Endothelial cell (in vitro differentiated cells): ENCODE measurements at regions not wholly inside any gene's neighbourhood (a gene's known extent, or its start where the extent isn't known, plus 50 kb on each side); places are given as distances from the start of the nearest gene placed in this dataset.

ENCODE experiments used
- DNase-seq: peaks from one replicate; pipeline ENCODE4 v3.0.0; 2021; ENCODE audit warnings: low spot score
- H3K27ac Mint-ChIP-seq: one replicate; pipeline ENCODE4 v1.8.0; 2021; ENCODE audit warnings: mixed read lengths, inconsistent platforms; ENCODE audit not compliant: unreplicated experiment
- H3K27me3 Mint-ChIP-seq: one replicate; pipeline ENCODE4 v1.8.0; 2021; ENCODE audit warnings: mild to moderate bottlenecking, moderate library complexity, mixed read lengths, inconsistent platforms; ENCODE audit not compliant: unreplicated experiment
- H3K36me3 Mint-ChIP-seq: one replicate; pipeline ENCODE4 v1.8.0; 2021; ENCODE audit warnings: mild to moderate bottlenecking, low read depth, mixed read lengths, inconsistent platforms; ENCODE audit not compliant: unreplicated experiment
- H3K4me1 Mint-ChIP-seq: one replicate; pipeline ENCODE4 v1.8.0; 2021; ENCODE audit warnings: mild to moderate bottlenecking, mixed read lengths, inconsistent platforms; ENCODE audit not compliant: unreplicated experiment
- H3K4me3 Mint-ChIP-seq: one replicate; pipeline ENCODE4 v1.8.0; 2021; ENCODE audit warnings: mild to moderate bottlenecking, mixed read lengths, inconsistent platforms; ENCODE audit not compliant: unreplicated experiment
- H3K9me3 Mint-ChIP-seq: one replicate; pipeline ENCODE4 v1.8.0; 2021; ENCODE audit warnings: mixed read lengths, inconsistent platforms; ENCODE audit not compliant: unreplicated experiment
- TF ChIP-seq, protein P1 (sequence below): fragments of 200-600 bp; sonication (generic); IDR thresholded peaks from one replicate; pipeline ENCODE4 v1.5.0; 2021; ENCODE audit warnings: antibody characterized with exemption; ENCODE audit not compliant: unreplicated experiment

DNA sequence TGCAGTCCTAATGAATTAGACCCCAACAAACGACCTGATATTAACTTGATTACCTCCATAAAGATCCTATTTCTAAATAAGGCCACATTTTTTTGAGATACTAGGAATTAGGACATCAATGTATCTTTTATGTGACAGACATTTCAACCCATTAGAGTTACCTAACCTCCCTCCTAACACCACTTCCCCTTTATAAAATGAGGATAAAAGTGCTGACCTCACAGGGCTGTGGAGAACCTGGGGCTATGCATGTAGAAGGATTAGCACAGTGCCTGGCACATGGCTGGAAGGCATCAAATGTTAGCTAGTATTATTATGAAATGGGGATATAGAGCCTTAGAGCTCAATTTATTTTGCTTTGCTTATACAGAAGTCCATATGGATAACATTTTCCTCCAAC lies 53.5 kb upstream of the LRRN1 start:
- H3K4me3 Mint-ChIP-seq = no peak overlapping the region
- DNase-seq = no peak
- H3K27ac Mint-ChIP-seq = no peak overlapping the region
- no peaks in the 10 kb centered on the region for H3K4me1 Mint-ChIP-seq
- H3K36me3 Mint-ChIP-seq = no peaks in the 10 kb centered on the region
- TF ChIP-seq, protein P1, sequence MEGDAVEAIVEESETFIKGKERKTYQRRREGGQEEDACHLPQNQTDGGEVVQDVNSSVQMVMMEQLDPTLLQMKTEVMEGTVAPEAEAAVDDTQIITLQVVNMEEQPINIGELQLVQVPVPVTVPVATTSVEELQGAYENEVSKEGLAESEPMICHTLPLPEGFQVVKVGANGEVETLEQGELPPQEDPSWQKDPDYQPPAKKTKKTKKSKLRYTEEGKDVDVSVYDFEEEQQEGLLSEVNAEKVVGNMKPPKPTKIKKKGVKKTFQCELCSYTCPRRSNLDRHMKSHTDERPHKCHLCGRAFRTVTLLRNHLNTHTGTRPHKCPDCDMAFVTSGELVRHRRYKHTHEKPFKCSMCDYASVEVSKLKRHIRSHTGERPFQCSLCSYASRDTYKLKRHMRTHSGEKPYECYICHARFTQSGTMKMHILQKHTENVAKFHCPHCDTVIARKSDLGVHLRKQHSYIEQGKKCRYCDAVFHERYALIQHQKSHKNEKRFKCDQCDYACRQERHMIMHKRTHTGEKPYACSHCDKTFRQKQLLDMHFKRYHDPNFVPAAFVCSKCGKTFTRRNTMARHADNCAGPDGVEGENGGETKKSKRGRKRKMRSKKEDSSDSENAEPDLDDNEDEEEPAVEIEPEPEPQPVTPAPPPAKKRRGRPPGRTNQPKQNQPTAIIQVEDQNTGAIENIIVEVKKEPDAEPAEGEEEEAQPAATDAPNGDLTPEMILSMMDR = no peak
- H3K27me3 Mint-ChIP-seq = no peaks in the 10 kb centered on the region
- peaks cover 9% of the 10 kb centered on the region for H3K9me3 Mint-ChIP-seq

DNA sequence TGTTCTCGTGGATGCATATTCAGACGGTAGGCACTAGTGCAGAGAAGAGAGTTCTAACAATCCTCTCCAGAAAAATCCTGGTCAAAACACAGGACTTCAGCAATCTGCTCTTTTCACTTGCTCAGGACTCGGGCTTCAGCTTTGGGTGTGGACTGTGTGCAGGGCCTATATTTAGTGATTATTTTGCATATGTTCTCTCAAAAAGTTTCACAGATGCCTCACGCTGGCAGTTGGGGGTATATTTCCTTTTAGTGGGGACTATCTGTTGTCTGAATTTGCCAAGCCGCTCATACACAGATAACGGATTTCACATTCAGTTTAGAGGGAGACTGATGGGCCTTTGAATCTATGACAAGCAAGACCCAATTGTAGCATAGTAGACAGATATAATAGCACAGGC lies 54.4 kb upstream of the LRRN1 start:
- Mint-ChIP-seq H3K4me3 (no peak overlapping the region), H3K27me3 (no peaks in the 10 kb centered on the region), H3K9me3 (peaks cover 12% of the 10 kb centered on the region), H3K4me1 (no peaks in the 10 kb centered on the region), H3K36me3 (no peaks in the 10 kb centered on the region), H3K27ac (no peak overlapping the region)
- no peak for DNase-seq
- TF ChIP-seq, protein P1 = no peak

DNA sequence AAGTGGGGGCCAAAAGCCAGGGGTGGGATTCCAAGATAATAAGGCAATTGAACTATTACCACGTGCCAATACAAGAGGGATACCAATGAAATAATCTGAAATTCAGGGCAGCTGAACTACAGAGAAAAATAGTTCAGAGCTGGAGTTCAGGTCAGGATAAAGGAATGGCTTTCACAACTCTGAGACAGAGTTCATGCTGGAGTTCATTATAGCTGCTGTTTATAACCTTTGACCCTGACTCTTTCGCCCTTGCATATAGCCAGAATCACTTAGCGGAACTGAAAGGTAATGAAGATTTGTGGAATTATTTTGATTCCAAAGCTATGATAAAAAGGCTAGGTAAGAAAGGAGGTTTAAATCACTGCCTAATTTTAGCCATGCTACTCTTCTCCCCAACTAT lies 55.5 kb upstream of the LRRN1 start:
- Mint-ChIP-seq H3K4me3 (no peak overlapping the region), H3K4me1 (no peaks in the 10 kb centered on the region)

DNA sequence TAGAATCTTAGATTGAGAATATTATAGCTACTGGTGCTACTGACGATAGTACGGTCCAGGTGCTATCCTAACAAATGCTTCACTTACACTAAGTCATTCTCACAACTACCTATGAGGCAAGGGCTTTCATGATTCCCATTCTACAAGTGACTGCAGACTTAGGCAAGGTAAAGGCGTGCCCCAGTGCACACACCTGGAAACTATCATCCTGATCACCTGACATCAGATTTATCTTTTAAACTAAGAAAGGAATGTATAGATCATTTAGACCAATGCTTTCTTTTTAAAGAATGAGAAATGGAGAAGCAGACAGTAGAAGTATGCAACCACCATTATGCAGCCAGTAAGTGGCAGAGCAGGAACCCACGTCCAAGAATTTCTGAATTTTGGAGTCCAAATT lies 59.2 kb upstream of the LRRN1 start:
- Mint-ChIP-seq H3K27ac (no peak overlapping the region), H3K4me3 (no peak overlapping the region), H3K9me3 (peaks cover 26% of the 10 kb centered on the region), H3K27me3 (no peaks in the 10 kb centered on the region), H3K36me3 (peaks cover 4% of the 10 kb centered on the region), H3K4me1 (no peaks in the 10 kb centered on the region)
- no peak for DNase-seq
- TF ChIP-seq, protein P1 = no peak

More for the DNA sequence above, 55.5 kb upstream of the LRRN1 start:
- TF ChIP-seq, protein P1 = no peak
- no peak overlapping the region for H3K27ac Mint-ChIP-seq
- DNase-seq = no peak
- H3K9me3 Mint-ChIP-seq = peaks cover 19% of the 10 kb centered on the region
- H3K27me3 Mint-ChIP-seq = no peaks in the 10 kb centered on the region
- H3K36me3 Mint-ChIP-seq = no peaks in the 10 kb centered on the region

DNA sequence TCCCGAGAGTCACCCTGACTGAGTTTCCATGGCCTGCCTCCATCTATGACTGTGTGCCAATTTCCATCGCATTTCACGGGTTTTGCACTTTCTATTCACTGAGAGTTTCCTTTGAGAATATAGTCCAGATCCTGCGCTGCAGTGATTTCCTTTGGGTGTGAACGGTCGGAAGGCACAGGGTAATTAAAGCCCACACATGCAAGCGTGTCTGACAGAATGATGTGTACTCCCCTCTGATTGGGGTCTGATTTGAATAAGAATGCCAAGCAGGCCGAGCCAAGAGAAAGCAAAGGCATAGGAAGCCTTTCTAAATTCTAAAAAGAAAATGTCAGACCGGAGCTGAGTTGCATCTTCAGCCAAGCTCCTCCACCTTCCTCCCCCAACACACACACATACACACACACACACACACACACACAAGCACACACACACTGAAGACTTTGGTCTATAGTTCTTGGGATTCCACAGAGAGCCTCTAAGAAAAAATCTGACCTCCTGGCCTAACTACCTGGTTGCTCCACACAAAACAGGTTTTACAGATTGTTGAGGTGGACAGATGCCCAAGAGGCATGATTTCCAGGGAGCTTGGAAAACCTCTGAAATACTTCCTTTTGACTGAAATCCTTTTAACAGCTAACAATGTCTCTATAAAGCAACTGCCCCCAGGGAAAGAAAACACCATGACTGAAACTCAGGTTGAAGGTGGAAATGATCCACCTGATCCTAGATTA lies 59.7 kb upstream of the LRRN1 start:
- H3K4me1 Mint-ChIP-seq = no peaks in the 10 kb centered on the region
- no peak for DNase-seq
- peaks cover 31% of the 10 kb centered on the region for H3K9me3 Mint-ChIP-seq
- H3K27ac Mint-ChIP-seq = no peak overlapping the region
- H3K4me3 Mint-ChIP-seq = no peak overlapping the region
- TF ChIP-seq, protein P1 = no peak
- no peaks in the 10 kb centered on the region for H3K27me3 Mint-ChIP-seq
- peaks cover 9% of the 10 kb centered on the region for H3K36me3 Mint-ChIP-seq
